Astrocyte (in vitro differentiated cells and primary cell): ENCODE measurements at regions not wholly inside any gene's neighbourhood (a gene's known extent, or its start where the extent isn't known, plus 50 kb on each side); places are given as distances from the start of the nearest gene placed in this dataset.

Source experiments
- DNase-seq: peaks from one replicate; pipeline ENCODE4 v3.0.0-alpha.2; 2010; ENCODE audit warnings: low read depth
- FAIRE-seq: peaks from 2 replicates; lab custom pipeline; 2011; peaks lifted over from hg19 to GRCh38; lab: Jason Lieb, UNC
- H2AFZ ChIP-seq: 2 replicates; pipeline ENCODE4 v1.6.0; 2012; ENCODE audit warnings: low read depth, low read length, inconsistent platforms
- H3K27ac ChIP-seq: 2 replicates; pipeline ENCODE4 v1.5.1; 2011; ENCODE audit warnings: low read depth, low read length, inconsistent platforms
- H3K27me3 ChIP-seq: 2 replicates; pipeline ENCODE4 v1.6.0; 2011; ENCODE audit warnings: low read length, inconsistent platforms; ENCODE audit not compliant: insufficient read depth
- H3K36me3 ChIP-seq: 2 replicates; pipeline ENCODE4 v1.5.1; 2011; ENCODE audit warnings: low read length, inconsistent platforms; ENCODE audit not compliant: insufficient read depth
- H3K4me1 ChIP-seq: 2 replicates; pipeline ENCODE4 v1.5.1; 2011; ENCODE audit warnings: low read length, inconsistent platforms; ENCODE audit not compliant: insufficient read depth
- H3K4me2 ChIP-seq: 2 replicates; pipeline ENCODE4 v1.6.0; 2012; ENCODE audit warnings: low read length, inconsistent platforms
- H3K4me3 ChIP-seq: 2 replicates; pipeline ENCODE4 v1.5.1; 2011; ENCODE audit warnings: low read depth, mild to moderate bottlenecking, low read length, inconsistent platforms; ENCODE audit not compliant: insufficient read depth
- H3K79me2 ChIP-seq: 2 replicates; pipeline ENCODE4 v1.6.0; 2012; ENCODE audit warnings: mild to moderate bottlenecking, low read length, inconsistent platforms; ENCODE audit not compliant: insufficient read depth
- H3K9ac ChIP-seq: 2 replicates; pipeline ENCODE4 v1.6.0; 2012; ENCODE audit warnings: mild to moderate bottlenecking, low read length, inconsistent platforms
- H3K9me3 ChIP-seq: 2 replicates; pipeline ENCODE4 v1.5.1; 2012; ENCODE audit warnings: low read depth, mild to moderate bottlenecking, low read length, inconsistent platforms; ENCODE audit not compliant: insufficient read depth
- H4K20me1 ChIP-seq: 2 replicates; pipeline ENCODE4 v1.6.0; 2012; ENCODE audit warnings: low read length, inconsistent platforms; ENCODE audit not compliant: insufficient read depth
- H3K27ac Mint-ChIP-seq: one replicate; pipeline ENCODE4 v1.8.0; 2021; ENCODE audit warnings: mild to moderate bottlenecking, mixed read lengths; ENCODE audit not compliant: unreplicated experiment
- H3K27me3 Mint-ChIP-seq: one replicate; pipeline ENCODE4 v1.8.0; 2021; ENCODE audit warnings: low read depth, mixed read lengths; ENCODE audit not compliant: unreplicated experiment
- H3K36me3 Mint-ChIP-seq: one replicate; pipeline ENCODE4 v1.8.0; 2021; ENCODE audit warnings: low read depth, mixed read lengths; ENCODE audit not compliant: unreplicated experiment
- H3K4me1 Mint-ChIP-seq: one replicate; pipeline ENCODE4 v1.8.0; 2021; ENCODE audit warnings: low read depth, mixed read lengths; ENCODE audit not compliant: unreplicated experiment
- H3K4me3 Mint-ChIP-seq: one replicate; pipeline ENCODE4 v1.8.0; 2021; ENCODE audit warnings: mild to moderate bottlenecking, moderate library complexity, mixed read lengths; ENCODE audit not compliant: unreplicated experiment
- H3K9me3 Mint-ChIP-seq: one replicate; pipeline ENCODE4 v1.8.0; 2021; ENCODE audit warnings: mild to moderate bottlenecking, mixed read lengths; ENCODE audit not compliant: unreplicated experiment
- EZH2 ChIP-seq: IDR thresholded peaks from 2 replicates; pipeline ENCODE4 v1.6.1; 2012; ENCODE audit warnings: mild to moderate bottlenecking, low read length, inconsistent platforms; ENCODE audit not compliant: insufficient read depth
- TF ChIP-seq, protein P1 (sequence below): IDR thresholded peaks from 2 replicates; pipeline ENCODE4 v1.5.1; 2011; ENCODE audit warnings: low read depth, mild to moderate bottlenecking, inconsistent platforms, low read length, moderate library complexity; ENCODE audit not compliant: insufficient read depth

DNA sequence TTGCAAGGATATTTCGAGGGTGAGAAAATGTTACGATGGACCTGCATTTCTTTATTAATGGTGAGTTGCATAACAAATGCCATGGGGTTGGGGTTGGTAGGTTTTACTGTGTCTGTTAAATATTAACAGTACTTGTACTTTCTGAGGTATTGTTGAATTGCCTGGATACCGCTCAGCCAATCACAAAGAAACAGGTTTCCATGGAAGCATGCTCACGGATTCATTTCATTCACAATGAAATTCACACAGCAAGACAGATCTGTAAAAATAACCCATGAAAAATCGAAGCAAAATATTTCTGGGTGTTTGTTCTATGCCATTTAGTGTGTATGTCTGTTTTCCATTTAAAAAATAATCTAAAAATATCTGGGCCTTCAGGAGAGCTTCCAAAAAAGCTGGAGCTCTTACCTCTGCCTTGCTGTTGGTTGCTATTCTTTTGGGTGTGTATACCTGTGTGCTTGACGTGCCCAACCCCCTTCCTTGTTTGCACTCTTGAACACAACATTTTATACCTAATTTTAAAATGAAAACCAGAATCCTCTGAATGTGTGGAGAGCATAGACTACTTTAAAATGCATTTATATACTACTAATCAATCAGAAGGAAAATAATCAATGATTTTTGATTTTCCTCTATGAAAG lies 479.8 kb upstream of the TBL1XR1 start:
- peaks cover 19% of the 10 kb centered on the region for H3K4me1 ChIP-seq
- H3K4me3 Mint-ChIP-seq, result no peak overlapping the region
- no peak overlapping the region for H3K27ac Mint-ChIP-seq
- H3K27ac ChIP-seq, result no peak overlapping the region
- H4K20me1 ChIP-seq, result no peaks in the 10 kb centered on the region
- H3K36me3 ChIP-seq, result no peaks in the 10 kb centered on the region
- DNase-seq (no peak), FAIRE-seq (no peak)
- no peaks in the 10 kb centered on the region for H3K36me3 Mint-ChIP-seq
- no peaks in the 10 kb centered on the region for H3K9me3 ChIP-seq
- H3K4me1 Mint-ChIP-seq, result peaks cover 36% of the 10 kb centered on the region
- no peaks in the 10 kb centered on the region for H3K9me3 Mint-ChIP-seq
- no peaks in the 10 kb centered on the region for H3K27me3 Mint-ChIP-seq
- H3K9ac ChIP-seq, result no peak overlapping the region
- no peaks in the 10 kb centered on the region for H3K27me3 ChIP-seq
- TF ChIP-seq, protein P1, sequence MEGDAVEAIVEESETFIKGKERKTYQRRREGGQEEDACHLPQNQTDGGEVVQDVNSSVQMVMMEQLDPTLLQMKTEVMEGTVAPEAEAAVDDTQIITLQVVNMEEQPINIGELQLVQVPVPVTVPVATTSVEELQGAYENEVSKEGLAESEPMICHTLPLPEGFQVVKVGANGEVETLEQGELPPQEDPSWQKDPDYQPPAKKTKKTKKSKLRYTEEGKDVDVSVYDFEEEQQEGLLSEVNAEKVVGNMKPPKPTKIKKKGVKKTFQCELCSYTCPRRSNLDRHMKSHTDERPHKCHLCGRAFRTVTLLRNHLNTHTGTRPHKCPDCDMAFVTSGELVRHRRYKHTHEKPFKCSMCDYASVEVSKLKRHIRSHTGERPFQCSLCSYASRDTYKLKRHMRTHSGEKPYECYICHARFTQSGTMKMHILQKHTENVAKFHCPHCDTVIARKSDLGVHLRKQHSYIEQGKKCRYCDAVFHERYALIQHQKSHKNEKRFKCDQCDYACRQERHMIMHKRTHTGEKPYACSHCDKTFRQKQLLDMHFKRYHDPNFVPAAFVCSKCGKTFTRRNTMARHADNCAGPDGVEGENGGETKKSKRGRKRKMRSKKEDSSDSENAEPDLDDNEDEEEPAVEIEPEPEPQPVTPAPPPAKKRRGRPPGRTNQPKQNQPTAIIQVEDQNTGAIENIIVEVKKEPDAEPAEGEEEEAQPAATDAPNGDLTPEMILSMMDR, result no peak
- TF ChIP-seq EZH2, result no peak
- no peak overlapping the region for H3K4me3 ChIP-seq
- H3K79me2 ChIP-seq, result no peaks in the 10 kb centered on the region
- H2AFZ ChIP-seq, result no peak overlapping the region
- H3K4me2 ChIP-seq, result no peak overlapping the region

- Histone ChIP-seq H3K36me3 (no peaks in the 10 kb centered on the region), H3K4me1 (peaks cover 16% of the 10 kb centered on the region), H3K4me3 (no peak overlapping the region), H3K9ac (no peak overlapping the region), H3K27ac (no peak overlapping the region), H3K79me2 (no peaks in the 10 kb centered on the region), H3K9me3 (no peaks in the 10 kb centered on the region), H3K4me2 (peak overlapping the region; percentile 52), H3K27me3 (no peaks in the 10 kb centered on the region), H2AFZ (no peak overlapping the region), H4K20me1 (no peaks in the 10 kb centered on the region)
- H3K27ac Mint-ChIP-seq, result peak overlapping the region; percentile 19
- no peak overlapping the region for H3K4me3 Mint-ChIP-seq
- no peaks in the 10 kb centered on the region for H3K36me3 Mint-ChIP-seq
- H3K4me1 Mint-ChIP-seq, result peaks cover 23% of the 10 kb centered on the region
- FAIRE-seq (peak; percentile 17), DNase-seq (peak; percentile 88)
- H3K9me3 Mint-ChIP-seq, result no peaks in the 10 kb centered on the region
- TF ChIP-seq, protein P1, result no peak
- no peak for TF ChIP-seq EZH2
- H3K27me3 Mint-ChIP-seq, result no peaks in the 10 kb centered on the region
Observed at GRCh38 chr3:177679568-177680471, 482.5 kb upstream of the TBL1XR1 start.

GRCh38 chr3:177680472-177680821 lies 483.2 kb upstream of the TBL1XR1 start:
- no peaks in the 10 kb centered on the region for H3K9me3 ChIP-seq
- H3K27ac ChIP-seq, result no peak overlapping the region
- Mint-ChIP-seq H3K4me3 (no peak overlapping the region), H3K9me3 (no peaks in the 10 kb centered on the region), H3K27ac (peak overlapping the region; percentile 19), H3K4me1 (peaks cover 23% of the 10 kb centered on the region), H3K27me3 (no peaks in the 10 kb centered on the region), H3K36me3 (no peaks in the 10 kb centered on the region)
- DNase-seq, result peak; percentile 62
- H3K4me1 ChIP-seq, result peaks cover 16% of the 10 kb centered on the region
- H3K36me3 ChIP-seq, result no peaks in the 10 kb centered on the region
- no peak overlapping the region for H2AFZ ChIP-seq
- no peak overlapping the region for H3K9ac ChIP-seq
- FAIRE-seq, result no peak
- H3K4me2 ChIP-seq, result no peak overlapping the region
- H4K20me1 ChIP-seq, result no peaks in the 10 kb centered on the region
- no peak overlapping the region for H3K4me3 ChIP-seq
- TF ChIP-seq, protein P1, result no peak
- TF ChIP-seq EZH2, result no peak
- H3K27me3 ChIP-seq, result no peaks in the 10 kb centered on the region
- no peaks in the 10 kb centered on the region for H3K79me2 ChIP-seq
